ENCODE measurements at regions not wholly inside any gene's neighbourhood (a gene's known extent, or its start where the extent isn't known, plus 50 kb on each side); places are given as distances from the start of the nearest gene placed in this dataset.

DNA sequence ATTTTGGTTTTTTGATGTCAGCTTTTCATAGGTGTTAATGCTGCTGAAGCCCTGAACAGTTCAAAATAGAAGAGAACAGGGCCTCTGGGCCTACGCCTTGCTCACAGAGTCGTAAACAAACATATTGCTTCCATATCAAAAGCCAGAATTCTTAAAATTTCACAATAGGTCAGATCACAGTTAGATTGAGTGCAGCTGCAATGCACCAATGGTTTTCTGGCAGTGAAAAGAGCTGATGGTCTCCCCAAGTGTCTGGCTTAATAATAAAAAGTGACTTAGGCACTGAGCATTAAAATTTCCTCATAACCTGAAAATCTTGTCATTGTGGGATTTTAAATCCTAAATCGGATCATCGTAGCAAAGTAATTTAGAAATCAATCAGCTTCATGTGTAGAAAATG lies 493.0 kb downstream of the CAAP1 start:
- no peak for DNase-seq
- Histone ChIP-seq H3K36me3 (ENCODE audit: low read depth) (no peaks in the 10 kb centered on the region), H3K27ac (no peak overlapping the region), H3K79me2 (ENCODE audit: insufficient read depth) (no peaks in the 10 kb centered on the region), H3K9me2 (ENCODE audit: insufficient read depth) (no peaks in the 10 kb centered on the region), H3K27me3 (replicated peaks; ENCODE audit: insufficient read depth) (no peaks in the 10 kb centered on the region), H3K4me1 (ENCODE audit: insufficient read depth) (no peaks in the 10 kb centered on the region), H3K9ac (no peak overlapping the region), H2AFZ (no peak overlapping the region), H4K20me1 (ENCODE audit: insufficient read depth) (no peaks in the 10 kb centered on the region), H3K4me2 (ENCODE audit: unreplicated experiment) (no peak overlapping the region), H3F3A (ENCODE audit: insufficient read depth) (no peaks in the 10 kb centered on the region), H3K4me3 (no peak overlapping the region), H3K9me3 (ENCODE audit: low read depth) (no peaks in the 10 kb centered on the region)
- in situ Hi-C loops (cut with MboI) = no loop called here
- TF ChIP-seq EZH2phosphoT487 (IDR thresholded peaks at IDR 0.05; ENCODE audit: insufficient read depth, low read depth) (no peak), EZH2 (IDR thresholded peaks at IDR 0.05; ENCODE audit: insufficient read depth, poor library complexity, severe bottlenecking) (no peak)
- 8 to 9% methylated on average over 4 of the region's 4 CpGs for WGBS, 2 experiments (ENCODE audit: low coverage in 1 of 2, low lambda C conversion rate in 2 of 2, missing lambda C conversion rate in 2 of 2)

DNA sequence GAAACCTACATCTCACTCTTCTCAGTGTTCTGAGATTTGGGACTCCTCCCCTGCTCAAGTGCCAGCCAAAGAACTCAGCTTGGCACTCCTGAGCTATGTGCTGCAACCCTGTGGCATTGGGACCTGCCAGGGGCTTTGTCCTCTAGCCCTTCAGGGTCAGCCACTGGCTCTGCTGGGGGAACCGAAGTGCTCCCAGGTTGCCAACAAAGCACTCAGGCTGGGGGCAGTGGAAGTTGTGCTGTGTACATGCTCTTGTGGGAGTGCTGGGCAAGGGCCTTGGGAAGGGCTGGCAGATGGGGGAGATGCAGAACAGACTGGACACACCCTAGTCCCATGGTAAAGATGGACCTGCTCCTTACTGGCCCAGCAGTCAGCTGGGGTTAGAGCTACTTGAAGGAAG lies 498.6 kb downstream of the CAAP1 start:
- no peak overlapping the region for H3K27ac ChIP-seq
- no peaks in the 10 kb centered on the region for H3K9me3 ChIP-seq (ENCODE audit: low read depth)
- no peak for DNase-seq
- no peak overlapping the region for H2AFZ ChIP-seq
- H3K36me3 ChIP-seq (ENCODE audit: low read depth) = no peaks in the 10 kb centered on the region
- no peaks in the 10 kb centered on the region for H4K20me1 ChIP-seq (ENCODE audit: insufficient read depth)
- no peaks in the 10 kb centered on the region for H3K4me1 ChIP-seq (ENCODE audit: insufficient read depth)
- H3K27me3 ChIP-seq (replicated peaks; ENCODE audit: insufficient read depth) = no peaks in the 10 kb centered on the region
- in situ Hi-C loops (cut with MboI) = no loop called here
- no peaks in the 10 kb centered on the region for H3K9me2 ChIP-seq (ENCODE audit: insufficient read depth)
- no peak overlapping the region for H3K4me3 ChIP-seq
- H3K79me2 ChIP-seq (ENCODE audit: insufficient read depth) = no peaks in the 10 kb centered on the region
- TF ChIP-seq EZH2 (IDR thresholded peaks at IDR 0.05; ENCODE audit: insufficient read depth, poor library complexity, severe bottlenecking) (no peak), EZH2phosphoT487 (IDR thresholded peaks at IDR 0.05; ENCODE audit: insufficient read depth, low read depth) (no peak)
- H3F3A ChIP-seq (ENCODE audit: insufficient read depth) = no peaks in the 10 kb centered on the region
- no peak overlapping the region for H3K4me2 ChIP-seq (ENCODE audit: unreplicated experiment)
- H3K9ac ChIP-seq = no peak overlapping the region
- 0 to 38% methylated on average over 1 of the region's 1 CpG for WGBS, 2 experiments (ENCODE audit: low coverage in 1 of 2, low lambda C conversion rate in 2 of 2, missing lambda C conversion rate in 2 of 2)

- Histone ChIP-seq H3K27ac (no peak overlapping the region), H3F3A (ENCODE audit: insufficient read depth) (no peaks in the 10 kb centered on the region), H3K4me2 (ENCODE audit: unreplicated experiment) (no peak overlapping the region), H3K9me3 (ENCODE audit: low read depth) (no peaks in the 10 kb centered on the region), H3K36me3 (ENCODE audit: low read depth) (no peaks in the 10 kb centered on the region), H3K27me3 (replicated peaks; ENCODE audit: insufficient read depth) (no peaks in the 10 kb centered on the region), H3K9ac (no peak overlapping the region), H4K20me1 (ENCODE audit: insufficient read depth) (no peaks in the 10 kb centered on the region), H3K4me3 (no peak overlapping the region), H3K9me2 (ENCODE audit: insufficient read depth) (no peaks in the 10 kb centered on the region), H3K4me1 (ENCODE audit: insufficient read depth) (no peaks in the 10 kb centered on the region), H2AFZ (no peak overlapping the region), H3K79me2 (ENCODE audit: insufficient read depth) (no peaks in the 10 kb centered on the region)
- DNase-seq = no peak
- in situ Hi-C loops (cut with MboI) = no loop called here
- no peak for TF ChIP-seq EZH2phosphoT487 (IDR thresholded peaks at IDR 0.05; ENCODE audit: insufficient read depth, low read depth)
- no peak for TF ChIP-seq EZH2 (IDR thresholded peaks at IDR 0.05; ENCODE audit: insufficient read depth, poor library complexity, severe bottlenecking)
Measured at GRCh38 chr9:26392639-26393038, 500.0 kb downstream of the CAAP1 start.

DNA sequence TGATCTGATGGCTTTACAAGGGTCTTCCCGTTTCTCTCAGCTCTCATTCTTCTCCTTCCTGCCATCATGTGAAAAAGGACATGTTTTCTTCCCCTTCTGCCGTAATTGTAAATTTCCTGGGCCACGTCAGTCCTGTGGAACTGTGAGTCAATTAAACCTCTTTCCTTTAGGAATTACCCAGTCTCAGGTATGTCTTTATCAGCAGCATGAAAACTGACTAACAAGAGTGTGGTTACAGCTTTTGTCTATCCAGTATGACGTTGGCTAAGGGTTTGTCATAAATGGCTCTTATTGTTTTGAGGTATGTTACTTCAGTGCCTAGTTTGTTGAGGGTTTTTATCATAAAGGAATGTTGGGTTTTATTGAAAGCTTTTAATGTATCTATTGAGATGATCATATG lies 501.6 kb downstream of the CAAP1 start:
- H3K9me2 ChIP-seq (ENCODE audit: insufficient read depth) = no peaks in the 10 kb centered on the region
- no peaks in the 10 kb centered on the region for H3K9me3 ChIP-seq (ENCODE audit: low read depth)
- TF ChIP-seq EZH2phosphoT487 (IDR thresholded peaks at IDR 0.05; ENCODE audit: insufficient read depth, low read depth) (no peak), EZH2 (IDR thresholded peaks at IDR 0.05; ENCODE audit: insufficient read depth, poor library complexity, severe bottlenecking) (no peak)
- H2AFZ ChIP-seq = no peak overlapping the region
- no peak overlapping the region for H3K4me3 ChIP-seq
- H3F3A ChIP-seq (ENCODE audit: insufficient read depth) = no peaks in the 10 kb centered on the region
- no peaks in the 10 kb centered on the region for H4K20me1 ChIP-seq (ENCODE audit: insufficient read depth)
- H3K4me1 ChIP-seq (ENCODE audit: insufficient read depth) = no peaks in the 10 kb centered on the region
- no peaks in the 10 kb centered on the region for H3K36me3 ChIP-seq (ENCODE audit: low read depth)
- no peaks in the 10 kb centered on the region for H3K27me3 ChIP-seq (replicated peaks; ENCODE audit: insufficient read depth)
- 12 to 16% methylated on average over 4 of the region's 4 CpGs for WGBS, 2 experiments (ENCODE audit: low coverage in 1 of 2, low lambda C conversion rate in 2 of 2, missing lambda C conversion rate in 2 of 2)
- H3K4me2 ChIP-seq (ENCODE audit: unreplicated experiment) = no peak overlapping the region
- H3K79me2 ChIP-seq (ENCODE audit: insufficient read depth) = no peaks in the 10 kb centered on the region
- DNase-seq = no peak
- no peak overlapping the region for H3K9ac ChIP-seq
- in situ Hi-C loops (cut with MboI) = no loop called here
- no peak overlapping the region for H3K27ac ChIP-seq

DNA sequence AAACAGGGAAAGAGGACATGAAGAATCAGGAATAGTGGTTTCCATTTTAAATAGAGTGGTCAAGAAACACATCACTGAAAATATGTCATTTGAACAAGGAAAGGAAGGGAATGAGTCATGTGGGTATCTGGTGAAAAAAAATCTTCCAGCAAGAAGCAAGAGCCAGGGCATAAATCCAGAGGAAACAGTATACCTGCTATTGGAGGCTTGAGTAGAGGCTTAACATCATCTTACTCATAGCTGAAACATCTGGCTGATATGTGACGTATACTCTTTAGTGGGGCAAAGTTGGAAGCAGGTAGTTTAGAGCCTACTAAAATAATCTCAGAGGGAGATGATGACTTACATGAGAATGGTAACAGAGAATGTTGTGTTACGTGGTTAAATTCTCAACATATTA lies 517.2 kb downstream of the CAAP1 start:
- Histone ChIP-seq H3K9ac (no peak overlapping the region), H3K79me2 (ENCODE audit: insufficient read depth) (no peaks in the 10 kb centered on the region), H3K4me2 (ENCODE audit: unreplicated experiment) (no peak overlapping the region), H3F3A (ENCODE audit: insufficient read depth) (no peaks in the 10 kb centered on the region), H3K4me3 (no peak overlapping the region), H4K20me1 (ENCODE audit: insufficient read depth) (no peaks in the 10 kb centered on the region), H3K9me2 (ENCODE audit: insufficient read depth) (no peaks in the 10 kb centered on the region), H3K9me3 (ENCODE audit: low read depth) (no peaks in the 10 kb centered on the region), H3K27me3 (replicated peaks; ENCODE audit: insufficient read depth) (no peaks in the 10 kb centered on the region), H3K4me1 (ENCODE audit: insufficient read depth) (no peaks in the 10 kb centered on the region), H3K27ac (no peak overlapping the region), H2AFZ (no peak overlapping the region), H3K36me3 (ENCODE audit: low read depth) (no peaks in the 10 kb centered on the region)
- in situ Hi-C loops (cut with MboI) = no loop called here
- WGBS, 2 experiments (ENCODE audit: low coverage in 1 of 2, low lambda C conversion rate in 2 of 2, missing lambda C conversion rate in 2 of 2) = 41 to 45% methylated on average over 2 of the region's 2 CpGs
- no peak for DNase-seq
- TF ChIP-seq EZH2phosphoT487 (IDR thresholded peaks at IDR 0.05; ENCODE audit: insufficient read depth, low read depth) (no peak), EZH2 (IDR thresholded peaks at IDR 0.05; ENCODE audit: insufficient read depth, poor library complexity, severe bottlenecking) (no peak)
